Islet precursor cell (in vitro differentiated cells): ENCODE measurements at regions not wholly inside any gene's neighbourhood (a gene's known extent, or its start where the extent isn't known, plus 50 kb on each side); places are given as distances from the start of the nearest gene placed in this dataset.

Source experiments
- DNase-seq: peaks from one replicate; pipeline ENCODE4 v3.0.0-alpha.2; 2018

DNA sequence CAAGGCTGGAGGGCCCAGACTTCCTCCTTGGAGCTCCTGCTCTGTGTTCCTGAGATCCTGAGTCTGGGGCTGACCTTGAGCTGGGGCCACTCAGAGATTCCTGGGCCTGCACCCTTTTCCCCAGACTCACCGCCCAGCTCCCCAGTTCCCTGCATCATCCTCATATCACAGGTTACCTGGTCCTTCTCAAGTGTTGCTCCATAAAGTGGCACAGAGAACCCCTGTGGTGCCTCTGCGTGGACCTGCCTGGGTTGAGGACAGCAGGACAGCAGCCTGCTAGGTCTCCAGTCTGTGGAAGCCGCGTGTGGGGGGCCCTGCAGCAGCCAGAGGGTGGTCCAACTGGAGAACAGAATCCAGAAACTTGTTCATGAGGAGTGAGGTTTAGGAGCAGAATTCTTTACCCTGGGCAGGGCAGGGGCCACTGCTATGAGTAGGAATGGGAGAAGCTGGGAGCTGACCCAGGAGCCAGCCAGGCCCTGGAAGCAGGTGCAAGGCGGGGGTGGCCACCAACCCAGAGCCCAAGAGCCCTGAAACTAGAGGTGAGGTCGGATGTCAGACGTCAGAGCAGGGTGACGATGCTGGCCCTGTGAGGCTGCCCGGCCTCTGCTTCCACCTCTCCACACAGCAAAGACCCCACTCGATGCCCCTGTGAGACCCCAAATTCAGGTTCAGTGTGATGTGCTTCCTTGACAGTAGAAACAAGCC, 299.4 kb downstream of the TCERG1L start:
- DNase-seq, result no peak

DNA sequence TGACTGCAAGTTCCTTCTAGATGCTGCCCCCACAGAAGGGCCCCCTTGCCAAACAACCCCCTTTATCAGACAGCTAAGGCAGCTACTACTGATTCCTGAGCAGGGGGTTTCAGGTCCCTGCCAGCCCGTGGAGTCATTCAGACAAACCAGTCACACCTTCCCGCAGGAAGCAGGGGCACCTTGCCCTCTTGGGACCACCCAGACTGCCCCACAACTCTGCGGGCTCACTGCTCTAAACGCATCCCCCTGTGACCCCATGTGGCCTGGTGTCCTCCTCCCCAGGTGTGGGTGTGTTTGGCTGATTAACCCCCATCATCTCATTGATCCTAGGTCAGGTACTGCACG, 298.9 kb downstream of the TCERG1L start:
- DNase-seq, result no peak

DNA sequence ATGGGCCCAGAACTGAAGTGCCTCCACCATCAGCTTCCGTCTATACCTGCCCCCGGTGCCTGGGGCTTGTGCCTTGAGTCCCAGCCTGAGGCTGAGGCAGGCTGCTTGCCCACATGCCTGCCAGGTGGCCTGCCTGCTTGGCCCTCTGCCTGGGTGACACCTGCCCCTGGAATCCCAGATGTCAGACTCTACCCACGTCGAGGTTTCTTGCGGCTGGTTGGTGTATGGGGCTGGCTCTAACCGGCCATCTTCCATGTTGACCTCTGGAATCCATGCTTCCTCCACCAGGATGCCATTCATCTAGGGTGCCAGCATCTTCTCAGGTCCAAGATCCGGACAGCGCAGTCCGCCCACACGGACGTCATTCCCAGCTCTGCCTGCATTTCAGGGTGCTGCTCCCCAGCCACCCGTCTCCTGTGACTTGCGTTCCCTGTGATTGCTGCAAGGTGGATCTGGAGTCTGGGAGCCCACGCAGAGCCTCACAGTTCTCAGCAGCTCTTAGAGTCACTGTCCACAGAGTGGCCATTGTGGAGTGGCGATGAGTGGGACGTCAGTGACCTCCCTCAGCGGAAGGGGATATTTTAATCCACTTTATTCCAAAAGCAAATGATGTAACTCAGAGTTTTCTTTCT, 298.1 kb downstream of the TCERG1L start:
- no peak for DNase-seq

DNA sequence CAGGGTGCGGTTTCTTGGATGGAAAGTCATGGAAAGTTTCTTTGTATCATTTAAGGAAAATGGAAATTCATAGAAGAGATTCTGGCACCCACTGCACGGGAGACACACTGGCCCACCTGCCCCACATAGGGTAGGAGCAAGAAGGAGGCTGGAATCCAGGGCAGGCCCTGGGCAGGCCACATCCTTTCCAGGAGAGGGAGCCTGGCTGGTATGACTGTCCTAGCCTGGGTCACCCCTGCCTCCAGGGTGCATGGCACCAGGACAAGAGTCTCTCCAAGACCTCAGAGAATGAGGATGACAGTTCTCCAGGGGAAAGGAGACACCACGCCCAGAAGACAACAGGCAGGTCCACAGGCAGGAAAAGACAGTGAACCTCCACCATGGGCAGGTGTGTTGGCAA, 297.2 kb downstream of the TCERG1L start:
- no peak for DNase-seq

DNA sequence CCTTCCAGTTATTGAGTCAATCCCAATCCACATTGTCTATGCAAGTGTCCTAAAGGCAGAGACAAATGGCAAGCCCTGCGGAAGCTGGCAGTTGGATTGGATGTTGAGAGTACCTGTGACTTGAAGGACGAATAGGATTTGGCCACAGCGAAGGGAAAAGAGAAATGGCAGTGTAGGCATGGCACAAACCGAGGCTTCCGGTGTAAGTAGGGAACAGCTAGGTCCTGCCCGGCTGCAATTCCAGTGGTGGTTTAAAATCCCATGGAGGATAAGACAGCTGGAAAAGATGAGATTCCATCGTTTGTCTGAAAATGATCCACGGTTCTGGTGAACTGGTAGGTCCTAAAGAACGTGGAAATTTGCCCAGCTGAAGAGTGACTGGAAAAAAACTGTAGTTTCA, 296.2 kb downstream of the TCERG1L start:
- no peak for DNase-seq

DNA sequence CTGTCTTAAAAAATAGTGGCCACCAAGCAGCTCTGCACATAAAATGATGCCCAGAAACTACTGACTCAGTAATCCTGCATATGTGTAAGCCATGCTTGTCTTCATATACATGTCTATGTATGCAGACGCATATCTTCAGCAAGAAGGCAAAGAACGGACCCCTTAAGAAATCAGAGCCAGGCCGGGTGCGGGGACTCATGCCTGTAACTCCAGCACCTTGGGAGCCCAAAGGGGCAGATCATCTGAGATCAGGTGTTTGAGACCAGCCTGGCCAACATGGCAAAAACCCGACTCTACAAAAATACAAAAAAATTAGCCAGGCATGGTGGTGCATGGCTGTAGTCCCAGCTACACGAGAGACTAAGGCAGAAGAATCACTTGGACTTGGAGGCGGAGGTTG, 295.0 kb downstream of the TCERG1L start:
- no peak for DNase-seq

DNA sequence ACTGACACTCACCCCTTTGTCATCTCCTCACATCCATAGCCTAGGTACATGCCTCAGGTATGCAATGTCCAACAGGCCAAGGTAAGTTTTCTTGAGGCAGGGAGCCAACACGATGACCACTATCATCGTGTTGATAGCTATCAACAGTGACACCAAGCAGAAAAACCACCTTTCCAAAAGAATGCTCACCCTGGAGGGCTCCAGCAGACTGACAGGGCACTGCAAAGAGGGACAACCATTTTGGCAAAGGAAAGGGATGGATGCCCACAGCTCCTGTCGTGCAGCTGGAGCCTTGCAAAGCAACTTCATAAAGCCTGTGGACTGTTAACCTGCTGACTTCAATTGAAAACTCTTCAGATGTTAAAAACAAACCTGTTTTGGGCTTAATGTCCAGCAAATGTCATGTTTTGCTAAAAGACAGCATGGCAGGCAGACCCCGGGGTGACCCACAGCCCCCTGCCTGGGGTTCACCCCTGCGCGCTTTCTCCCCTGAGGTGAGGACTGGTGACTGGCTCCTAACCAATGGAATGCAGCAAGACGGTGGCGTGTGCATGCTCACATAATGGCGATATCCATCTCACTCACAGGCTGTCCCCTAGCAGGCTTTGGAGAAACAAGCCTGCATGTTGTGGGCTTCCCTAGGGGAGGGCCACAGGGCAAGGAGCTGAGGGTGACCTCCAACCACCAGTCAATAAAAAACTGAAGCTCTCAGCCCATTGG, 293.8 kb downstream of the TCERG1L start:
- peak; percentile 38 for DNase-seq

DNA sequence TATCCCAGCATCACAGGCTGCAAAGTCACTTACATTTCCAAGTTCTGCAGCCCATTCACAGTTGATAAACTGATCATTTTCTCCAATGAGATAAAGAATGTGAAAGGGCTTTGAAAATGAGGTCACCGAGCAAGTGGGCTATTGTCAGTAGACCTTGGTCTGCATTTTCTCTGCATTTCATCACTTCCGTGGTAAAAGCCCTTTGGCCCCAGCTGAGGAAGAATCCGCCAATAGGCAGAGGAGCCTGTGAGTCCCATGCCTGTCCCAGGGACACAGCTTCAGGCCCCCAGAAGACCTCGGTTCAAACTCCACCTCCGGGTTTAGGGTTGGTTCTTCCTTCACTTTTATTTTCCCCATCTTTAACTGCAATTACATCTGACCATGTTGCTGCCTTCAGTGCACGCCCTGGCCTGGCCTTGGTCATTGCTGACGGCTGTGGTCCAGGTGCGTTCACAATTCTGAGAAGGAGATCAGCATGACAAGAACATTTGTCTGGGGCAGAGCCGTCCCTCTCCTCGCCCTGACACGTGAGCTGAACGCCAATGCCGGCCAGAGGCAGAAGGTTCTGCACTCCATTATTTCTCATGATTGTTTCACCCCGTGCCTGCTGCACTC, 292.5 kb downstream of the TCERG1L start:
- DNase-seq, result peak; percentile 64

DNA sequence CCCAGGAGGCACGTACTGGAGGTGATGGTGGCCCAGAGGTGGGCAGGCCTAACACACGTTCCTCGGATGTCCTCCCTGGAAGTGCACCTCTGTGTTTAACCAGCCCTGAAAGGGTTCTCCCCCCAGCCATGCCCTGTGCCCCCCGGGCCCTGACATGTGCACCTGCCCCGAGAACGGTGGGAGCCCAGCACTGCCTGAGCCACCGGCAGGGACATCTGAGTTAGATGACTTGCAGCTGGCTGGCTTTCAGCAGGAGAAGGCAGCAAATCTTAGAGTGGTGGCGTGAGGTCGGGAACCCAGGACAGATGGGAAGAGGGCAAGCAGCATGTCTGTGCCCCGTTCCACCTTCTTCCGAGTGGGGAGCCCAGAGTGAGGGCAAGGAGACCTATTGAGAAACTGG, 291.8 kb downstream of the TCERG1L start:
- peak; percentile 36 for DNase-seq

DNA sequence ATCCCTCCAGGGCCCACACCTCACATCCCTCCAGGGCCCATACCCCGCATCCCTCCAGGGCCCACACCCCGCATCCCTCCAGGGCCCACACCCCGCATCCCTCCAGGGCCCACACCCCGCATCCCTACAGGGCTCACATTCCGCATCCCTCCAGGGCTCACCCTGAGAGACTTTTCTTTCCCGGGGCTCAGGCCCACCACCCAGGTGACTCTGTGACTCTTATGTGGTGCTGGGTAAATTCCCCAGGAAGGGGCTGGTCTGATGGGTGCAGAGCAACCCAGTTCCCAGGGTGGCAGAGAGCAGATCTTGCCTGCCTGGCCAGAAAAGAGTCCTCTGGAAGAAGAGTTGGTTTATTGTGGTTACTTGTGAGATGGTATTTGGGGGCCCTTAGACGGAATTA, 290.7 kb downstream of the TCERG1L start:
- DNase-seq, result no peak

DNA sequence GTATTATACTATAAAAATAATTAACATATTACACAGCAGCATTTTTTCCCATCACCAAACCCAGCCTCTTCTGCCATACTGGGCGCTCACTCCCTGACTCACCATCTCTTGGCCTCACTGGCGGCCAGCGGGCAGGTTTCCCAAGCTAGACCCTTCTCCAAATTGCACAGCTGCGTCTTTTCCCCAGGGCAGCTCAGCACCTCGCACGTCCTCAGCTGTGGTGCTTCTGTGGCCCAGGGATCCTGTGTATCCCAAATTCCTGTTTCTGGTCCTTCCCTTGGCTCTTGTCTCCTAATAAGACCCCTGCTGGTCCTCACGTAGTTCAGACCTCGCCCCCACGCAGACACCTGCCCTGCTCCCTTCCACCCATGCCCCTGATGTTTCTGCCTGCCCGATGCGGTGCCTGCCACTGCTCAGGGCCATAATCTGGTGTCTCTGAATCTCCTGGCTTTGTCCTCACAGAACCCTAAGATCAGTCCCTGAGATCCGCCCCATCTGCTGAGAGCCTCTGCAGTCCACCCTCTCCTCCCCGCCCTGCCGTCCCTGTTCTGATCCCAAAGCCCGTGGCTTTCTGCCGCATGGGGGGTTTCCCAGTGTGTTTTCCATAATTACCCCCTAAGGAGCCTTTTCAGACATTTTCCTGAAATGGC, 290.1 kb downstream of the TCERG1L start:
- DNase-seq, result no peak

DNA sequence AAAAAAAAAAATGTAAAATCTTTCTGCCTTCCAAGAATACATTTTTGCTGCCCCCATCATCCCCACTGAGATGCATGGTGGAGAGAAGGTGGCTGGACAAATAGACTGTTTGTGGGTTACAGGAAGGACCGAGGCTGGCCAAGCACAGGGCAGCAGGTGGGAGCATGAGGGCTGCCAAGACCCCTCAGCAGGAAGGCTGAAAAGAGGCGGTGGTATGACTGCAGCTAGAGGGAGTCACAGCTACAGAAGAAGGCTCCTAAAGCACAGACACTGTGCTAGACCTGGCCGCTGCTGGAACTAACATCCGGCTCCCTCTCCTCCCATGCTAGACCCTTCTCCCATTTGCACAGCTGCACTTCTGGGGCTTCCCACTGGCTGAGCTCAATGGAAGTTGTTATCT, 289.6 kb downstream of the TCERG1L start:
- DNase-seq, result no peak

DNA sequence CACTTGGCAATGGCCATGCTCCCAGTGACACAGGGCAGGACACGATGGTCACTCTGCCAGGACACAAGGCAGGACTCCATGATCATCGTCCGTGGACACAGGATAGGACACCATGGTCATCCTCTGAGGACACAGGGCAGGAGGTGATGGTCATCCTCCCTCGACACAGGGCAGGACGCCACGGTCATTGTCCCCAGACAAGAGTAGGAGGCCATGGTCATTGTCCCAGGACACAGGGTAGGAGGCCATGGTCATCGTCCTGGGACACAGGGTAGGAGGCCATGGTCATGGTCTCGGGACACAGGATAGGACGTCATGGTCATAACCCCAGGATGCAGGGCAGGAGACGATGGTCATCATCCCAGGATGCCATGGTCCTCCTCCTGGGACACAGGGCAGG, 289.2 kb downstream of the TCERG1L start:
- DNase-seq, result no peak

DNA sequence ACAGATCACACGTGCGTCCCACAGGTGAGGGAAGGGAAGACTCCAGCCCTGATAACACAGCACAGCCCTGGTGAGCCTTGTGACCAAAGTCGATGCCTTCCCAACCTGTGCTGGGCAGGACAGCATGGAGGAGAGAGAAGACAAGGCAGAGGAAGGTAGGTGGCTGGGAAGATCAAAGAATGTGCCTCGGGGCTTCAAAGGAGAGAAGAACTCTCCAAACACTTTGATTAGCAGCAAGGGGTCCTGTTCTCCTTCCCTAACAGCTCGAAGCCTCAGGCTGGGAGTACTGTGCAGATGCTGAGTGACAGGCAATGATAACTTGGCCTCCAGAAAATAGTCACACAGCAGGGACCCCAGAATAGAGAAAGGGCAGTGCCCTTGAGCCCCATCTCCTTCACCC, 288.5 kb downstream of the TCERG1L start:
- no peak for DNase-seq

DNA sequence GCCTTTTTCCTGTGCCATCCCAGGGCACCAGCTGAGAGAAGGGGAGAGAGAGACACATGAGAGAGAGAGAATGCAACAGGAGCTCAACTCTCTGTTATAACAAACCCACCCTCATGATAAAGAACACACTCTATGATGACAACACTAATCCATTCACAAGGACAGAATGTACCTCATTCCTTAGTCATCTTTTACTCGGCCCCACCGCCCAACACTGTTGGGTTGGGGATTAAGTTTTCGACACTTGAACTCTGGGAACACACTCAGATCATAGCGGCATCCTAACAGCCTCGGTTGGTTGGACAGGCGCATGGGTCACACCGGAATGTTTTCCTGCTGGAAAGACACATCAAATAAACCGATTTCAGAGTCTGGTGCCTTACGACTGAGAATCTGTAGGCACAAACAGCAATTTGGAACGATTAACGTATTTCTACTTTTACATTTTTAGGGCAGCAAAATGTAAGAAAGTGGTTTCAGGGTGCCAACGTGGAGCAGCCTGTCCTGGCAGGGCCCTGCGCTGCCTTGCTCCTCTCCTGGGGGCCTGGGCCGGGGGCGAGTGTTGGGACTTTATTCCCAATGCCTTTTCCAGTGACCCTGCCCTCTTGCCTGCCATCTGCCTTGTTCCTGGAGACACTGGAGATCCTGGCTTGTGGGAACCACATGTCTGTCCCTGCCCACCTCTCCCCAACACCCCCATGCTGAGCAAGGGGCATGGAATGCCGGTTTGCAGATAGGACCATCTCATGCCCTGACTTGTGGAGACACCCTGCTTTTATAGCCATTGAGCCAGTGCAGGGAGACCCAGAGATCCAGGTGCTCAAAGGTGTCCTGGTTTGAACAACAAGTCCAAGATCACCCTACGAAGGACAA, 287.0 kb downstream of the TCERG1L start:
- no peak for DNase-seq

DNA sequence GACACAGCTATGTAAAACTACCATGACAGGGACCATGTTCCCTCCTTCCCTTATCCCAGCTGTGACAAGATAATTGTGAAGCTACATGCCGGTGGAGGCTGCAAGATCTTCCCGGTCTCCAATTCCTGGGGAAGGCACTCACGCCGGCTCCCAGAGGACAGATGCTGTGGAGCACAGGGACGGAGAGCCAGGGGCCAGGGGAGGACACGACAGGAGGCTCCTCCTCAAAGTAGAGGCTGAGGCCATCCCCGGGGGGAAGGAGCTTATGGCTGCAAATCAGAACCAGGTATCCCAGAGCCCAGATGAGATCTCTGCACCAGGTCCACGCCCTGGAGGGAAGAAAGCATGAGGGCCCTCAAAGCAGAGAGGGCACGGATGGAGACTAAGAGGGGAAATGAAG, 286.2 kb downstream of the TCERG1L start:
- no peak for DNase-seq

DNA sequence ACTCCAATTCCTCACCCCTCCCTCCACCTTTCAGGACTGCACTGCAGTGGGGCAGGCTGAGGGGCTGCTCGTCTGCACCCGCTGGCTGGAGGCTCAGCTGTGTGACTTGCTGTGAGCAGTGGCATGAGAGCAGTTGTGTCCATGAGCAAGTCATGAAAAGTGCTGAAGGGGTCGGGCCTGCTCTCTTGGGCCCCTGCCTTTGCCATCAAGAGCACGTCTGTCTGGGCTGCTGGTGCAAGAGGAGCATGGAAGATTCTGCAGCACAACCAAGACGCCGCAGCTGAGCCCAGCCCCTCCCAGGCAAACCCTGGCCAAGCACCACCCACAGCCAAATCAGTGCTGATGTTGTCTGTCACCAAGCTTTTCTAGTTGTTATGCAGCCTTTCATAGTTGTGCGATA, 284.3 kb downstream of the TCERG1L start:
- DNase-seq, result no peak

DNA sequence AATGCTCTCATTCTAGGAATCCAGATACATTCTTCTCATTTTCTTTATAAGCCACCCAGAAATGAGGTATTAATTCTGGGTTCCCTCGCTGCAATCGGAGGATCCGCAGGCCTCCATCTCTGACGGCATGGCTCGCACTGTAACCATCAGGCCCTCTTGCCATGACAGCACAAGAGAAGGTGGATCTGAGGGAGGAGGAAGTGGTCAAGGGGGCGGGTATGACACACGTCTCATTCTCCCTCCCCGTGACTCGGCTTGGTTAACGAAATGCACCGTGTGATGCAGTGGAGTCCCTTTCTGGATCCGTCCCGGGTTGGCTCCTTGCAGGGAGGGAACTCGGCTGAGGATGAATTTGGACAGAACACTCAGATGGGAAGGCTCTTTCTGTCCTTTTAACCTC, 280.2 kb downstream of the TCERG1L start:
- no peak for DNase-seq

DNA sequence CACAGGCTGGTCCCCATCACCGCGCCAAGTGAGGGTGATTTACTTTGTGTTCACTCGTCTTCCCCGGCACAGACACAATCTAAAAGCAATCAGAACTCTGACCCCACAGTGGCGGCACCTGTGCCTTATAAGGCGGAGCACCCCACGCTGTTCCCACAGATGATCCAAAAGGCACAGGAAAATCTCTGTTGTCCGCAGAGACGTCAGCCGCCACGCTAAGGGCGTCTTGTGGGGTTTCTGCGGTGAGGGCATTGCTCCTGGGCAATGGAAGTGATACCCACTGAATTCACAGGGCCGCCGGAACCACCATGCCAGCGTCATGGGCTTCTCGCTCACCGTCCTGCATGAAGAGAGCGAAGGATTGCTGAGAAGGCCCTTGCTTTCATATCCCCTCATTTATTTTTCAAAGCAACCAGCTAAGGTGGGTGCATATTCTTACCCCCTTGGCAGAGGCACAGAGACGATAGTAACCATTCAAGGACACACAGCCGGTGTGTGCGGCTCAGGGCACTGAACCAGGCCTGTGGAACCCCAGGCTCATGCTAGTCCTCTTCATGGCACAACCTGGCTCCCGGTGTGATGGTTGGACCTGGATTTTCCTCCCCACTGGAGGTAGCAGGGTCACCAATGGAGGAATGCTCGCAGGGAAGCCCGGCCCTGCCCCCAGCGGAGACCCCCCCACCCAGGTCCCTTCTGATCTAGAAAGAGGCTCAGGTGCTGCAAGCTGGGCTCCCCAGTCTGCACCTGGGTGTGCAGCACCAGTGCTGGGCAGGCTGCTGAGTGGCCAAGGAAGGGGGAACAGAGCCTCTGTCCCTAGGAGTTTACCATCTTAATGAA, 279.0 kb downstream of the TCERG1L start:
- no peak for DNase-seq

DNA sequence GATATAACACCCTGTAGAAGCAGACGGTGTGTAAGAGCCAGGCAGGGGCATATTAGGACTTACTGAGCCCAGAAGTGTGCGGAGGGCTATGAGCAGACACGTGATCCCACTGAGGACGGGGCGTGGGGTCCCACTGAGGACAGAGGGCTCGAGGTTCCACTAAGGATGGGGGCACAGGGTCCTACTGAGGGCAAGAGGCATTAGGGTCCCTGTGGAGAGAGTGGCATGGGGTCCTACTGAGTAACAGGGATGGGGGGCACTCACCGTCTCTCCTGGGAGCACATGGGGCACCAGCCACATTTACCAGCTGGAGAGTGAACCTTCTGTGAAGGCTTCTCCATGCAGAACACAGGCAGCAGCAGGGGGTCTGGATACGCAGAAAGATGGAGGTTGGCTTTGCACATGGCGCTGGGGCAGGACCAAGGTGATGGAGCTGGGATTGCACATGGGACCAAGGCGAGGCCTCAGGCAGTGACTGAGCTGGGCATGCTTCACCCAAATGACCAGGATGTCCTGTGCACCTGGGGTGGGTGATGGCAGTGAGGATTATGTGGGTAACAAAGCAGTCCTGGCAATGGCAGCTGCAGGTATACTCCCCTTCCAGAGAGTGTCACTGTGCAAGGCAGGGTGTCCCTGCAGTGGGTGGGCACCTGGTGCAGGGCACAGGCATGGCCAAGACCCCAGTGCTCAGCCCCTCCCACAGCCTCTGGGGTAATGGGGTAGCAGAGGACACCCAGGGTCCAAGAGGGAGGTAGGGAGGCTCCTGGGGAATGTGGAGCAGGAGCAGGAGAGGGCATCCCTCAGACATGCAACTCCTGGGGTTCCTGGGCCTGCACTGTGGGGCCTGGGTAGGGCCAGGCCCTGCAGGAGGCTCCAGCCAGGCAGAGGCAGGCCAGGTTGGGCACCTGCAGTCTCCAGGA, 278.1 kb downstream of the TCERG1L start:
- no peak for DNase-seq
